AG04449 (cell line): ENCODE measurements at regions not wholly inside any gene's neighbourhood (a gene's known extent, or its start where the extent isn't known, plus 50 kb on each side); places are given as distances from the start of the nearest gene placed in this dataset.

ENCODE experiments used
- CTCF ChIA-PET: fragments of 350-600 bp; formaldehyde crosslinking; extraction: SDS; loops from one replicate; lab custom pipeline; 2021; ENCODE audit warnings: antibody characterized with exemption; lab: Yijun Ruan, JAX
- POLR2A ChIA-PET: fragments of 400-600, 350-600 bp; formaldehyde crosslinking; extraction: SDS; loops from one replicate; lab custom pipeline; 2020; ENCODE audit warnings: antibody characterized with exemption, inconsistent platforms; lab: Yijun Ruan, JAX
- DNase-seq: peaks from one replicate; pipeline ENCODE4 v3.0.0-alpha.2; 2010; ENCODE audit warnings: low read depth, low spot score
- H3K4me3 ChIP-seq: 2 replicates; pipeline ENCODE4 v1.5.1; 2011; ENCODE audit warnings: low read depth, mild to moderate bottlenecking, control low read depth, low read length
- TF ChIP-seq, protein P1 (sequence below): IDR thresholded peaks from one replicate; pipeline ENCODE4 v1.5.1; 2011; ENCODE audit warnings: mild to moderate bottlenecking, moderate library complexity, low read length, control low read depth, inconsistent platforms; ENCODE audit not compliant: insufficient read depth; ENCODE audit errors: missing control alignments

DNA sequence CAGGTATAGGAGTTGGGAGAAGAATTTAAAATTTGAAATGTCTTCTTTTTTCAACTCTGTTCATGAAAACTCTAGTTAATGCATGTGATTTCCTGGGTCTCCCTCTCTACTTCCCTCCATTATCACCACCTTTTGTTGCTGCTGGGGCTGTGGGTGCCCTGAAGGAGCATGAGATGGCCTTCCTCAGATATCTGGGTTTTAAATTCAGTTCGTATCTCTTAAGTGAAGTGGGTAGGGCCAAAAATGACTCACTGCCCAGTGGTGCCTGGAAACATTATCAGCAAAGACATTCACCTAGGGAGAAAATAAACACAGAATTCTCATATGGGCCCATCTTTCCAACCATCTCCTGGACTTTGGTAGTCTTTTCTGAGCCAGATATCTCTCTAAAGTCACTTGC, 234.9 kb upstream of the PLEKHG7 start:
- H3K4me3 ChIP-seq: no peak overlapping the region
- TF ChIP-seq, protein P1, sequence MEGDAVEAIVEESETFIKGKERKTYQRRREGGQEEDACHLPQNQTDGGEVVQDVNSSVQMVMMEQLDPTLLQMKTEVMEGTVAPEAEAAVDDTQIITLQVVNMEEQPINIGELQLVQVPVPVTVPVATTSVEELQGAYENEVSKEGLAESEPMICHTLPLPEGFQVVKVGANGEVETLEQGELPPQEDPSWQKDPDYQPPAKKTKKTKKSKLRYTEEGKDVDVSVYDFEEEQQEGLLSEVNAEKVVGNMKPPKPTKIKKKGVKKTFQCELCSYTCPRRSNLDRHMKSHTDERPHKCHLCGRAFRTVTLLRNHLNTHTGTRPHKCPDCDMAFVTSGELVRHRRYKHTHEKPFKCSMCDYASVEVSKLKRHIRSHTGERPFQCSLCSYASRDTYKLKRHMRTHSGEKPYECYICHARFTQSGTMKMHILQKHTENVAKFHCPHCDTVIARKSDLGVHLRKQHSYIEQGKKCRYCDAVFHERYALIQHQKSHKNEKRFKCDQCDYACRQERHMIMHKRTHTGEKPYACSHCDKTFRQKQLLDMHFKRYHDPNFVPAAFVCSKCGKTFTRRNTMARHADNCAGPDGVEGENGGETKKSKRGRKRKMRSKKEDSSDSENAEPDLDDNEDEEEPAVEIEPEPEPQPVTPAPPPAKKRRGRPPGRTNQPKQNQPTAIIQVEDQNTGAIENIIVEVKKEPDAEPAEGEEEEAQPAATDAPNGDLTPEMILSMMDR: no peak
- ChIA-PET CTCF (no interaction called here), POLR2A (no interaction called here)
- DNase-seq: no peak

DNA sequence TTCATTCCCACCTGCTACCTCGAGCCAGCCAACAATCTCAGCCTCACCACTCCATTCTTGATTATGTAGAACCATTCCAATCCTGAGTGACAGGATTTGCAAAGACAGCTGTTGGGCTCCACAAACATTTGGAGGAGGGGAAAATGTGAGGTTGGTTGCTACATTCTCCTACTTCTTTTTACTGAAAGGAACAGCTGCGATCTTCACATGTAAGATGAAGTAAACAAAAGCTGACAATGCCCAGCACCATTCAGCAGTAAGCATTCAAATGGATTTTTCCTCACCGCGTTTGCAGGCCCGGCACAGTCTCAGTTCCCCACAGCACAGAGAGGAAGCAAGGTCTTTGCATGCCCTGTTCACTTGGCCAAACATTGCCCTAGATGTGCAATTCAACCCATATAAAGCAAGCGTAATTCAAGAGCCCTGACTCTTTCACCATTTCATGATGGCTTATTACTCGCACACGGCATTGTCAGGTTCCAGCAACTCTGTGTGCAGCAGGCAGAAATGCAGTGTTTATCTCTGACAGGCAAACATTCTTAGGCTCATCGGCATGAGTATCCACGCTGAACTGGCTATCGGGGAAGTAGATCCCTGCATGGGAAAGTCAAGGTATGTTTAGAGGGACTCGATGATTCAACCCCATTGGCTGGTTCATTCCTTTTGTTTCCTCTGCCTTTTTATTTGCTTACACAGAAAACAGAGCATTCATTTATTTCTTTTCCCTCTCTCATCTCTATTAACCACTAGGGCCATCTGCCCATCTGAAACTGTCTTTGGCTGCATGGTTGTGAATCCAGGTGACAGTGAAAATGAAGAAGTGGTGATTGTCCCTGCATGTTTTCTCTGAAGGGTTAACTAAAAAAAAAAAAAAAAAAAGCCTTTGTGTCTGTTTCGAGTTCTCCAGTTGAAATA, 236.1 kb upstream of the PLEKHG7 start:
- TF ChIP-seq, protein P1: no peak
- ChIA-PET CTCF (no interaction called here), POLR2A (no interaction called here)
- no peak overlapping the region for H3K4me3 ChIP-seq
- no peak for DNase-seq

DNA sequence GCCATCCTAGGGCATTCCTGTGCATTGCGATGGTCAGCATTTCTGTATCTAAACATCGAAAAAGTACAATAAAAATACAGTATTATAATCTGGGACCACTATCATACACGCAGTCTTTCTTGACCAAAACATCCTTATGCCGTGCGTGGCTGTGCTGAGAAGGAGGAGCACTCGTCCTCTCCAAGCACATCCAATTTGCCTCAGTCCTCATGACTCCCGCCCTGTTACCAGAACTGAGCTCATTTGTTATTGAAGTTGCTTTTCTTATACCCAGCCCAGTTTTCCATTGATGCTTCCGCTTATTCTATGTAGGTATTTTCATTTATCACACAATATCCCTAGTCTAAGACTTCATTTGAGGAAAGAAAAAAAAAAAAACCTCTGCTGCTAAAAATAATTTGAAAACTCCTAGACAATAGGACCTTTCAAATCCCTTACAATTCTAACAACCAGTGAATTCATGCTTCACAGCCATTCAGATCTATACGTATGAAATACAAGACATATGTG, 236.9 kb upstream of the PLEKHG7 start:
- no peak for DNase-seq
- CTCF ChIA-PET: no interaction called here
- no peak overlapping the region for H3K4me3 ChIP-seq
- POLR2A ChIA-PET: no interaction called here
- TF ChIP-seq, protein P1: no peak

DNA sequence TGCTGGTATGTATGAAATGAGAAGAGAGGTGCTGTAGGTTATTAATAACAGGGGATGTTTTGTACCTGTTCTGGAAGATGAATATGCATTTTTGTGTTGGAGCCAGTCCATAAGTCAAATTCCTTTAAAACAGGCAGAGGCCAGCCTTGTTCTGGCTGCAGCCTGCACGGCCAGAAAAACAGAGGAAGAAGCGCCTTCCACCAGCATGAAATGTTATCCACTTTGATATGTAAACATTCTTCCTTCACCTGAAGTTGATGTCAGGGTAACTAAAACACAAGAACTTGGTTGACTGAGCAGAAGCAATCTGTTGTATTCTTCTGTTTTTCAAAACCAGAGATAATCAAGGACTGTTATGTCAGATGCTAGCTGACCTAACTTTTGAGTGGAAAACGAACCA, 237.9 kb upstream of the PLEKHG7 start:
- TF ChIP-seq, protein P1: no peak
- no peak for DNase-seq
- H3K4me3 ChIP-seq: no peak overlapping the region
- CTCF ChIA-PET: no interaction called here
- POLR2A ChIA-PET: no interaction called here

DNA sequence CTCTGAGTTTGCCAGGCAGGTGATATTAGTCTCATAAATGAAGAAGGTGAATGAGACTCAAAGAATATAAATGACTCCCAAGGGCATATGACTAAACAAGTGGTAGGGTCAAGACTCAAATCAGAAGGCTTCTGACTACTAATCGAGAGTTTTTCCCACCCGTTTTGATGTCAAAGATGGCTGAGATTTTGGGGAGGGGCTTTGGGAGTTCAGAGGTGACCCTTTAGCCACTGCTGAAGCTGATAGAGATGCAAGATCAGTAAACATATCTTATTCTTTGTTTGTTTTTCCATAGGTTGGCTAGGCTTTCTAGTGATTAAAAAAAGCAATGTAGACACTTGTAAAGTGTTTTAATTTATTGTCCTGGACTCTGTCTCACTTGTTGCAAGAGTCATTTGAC, 239.6 kb upstream of the PLEKHG7 start:
- ChIA-PET CTCF (no interaction called here), POLR2A (no interaction called here)
- TF ChIP-seq, protein P1: no peak

DNA sequence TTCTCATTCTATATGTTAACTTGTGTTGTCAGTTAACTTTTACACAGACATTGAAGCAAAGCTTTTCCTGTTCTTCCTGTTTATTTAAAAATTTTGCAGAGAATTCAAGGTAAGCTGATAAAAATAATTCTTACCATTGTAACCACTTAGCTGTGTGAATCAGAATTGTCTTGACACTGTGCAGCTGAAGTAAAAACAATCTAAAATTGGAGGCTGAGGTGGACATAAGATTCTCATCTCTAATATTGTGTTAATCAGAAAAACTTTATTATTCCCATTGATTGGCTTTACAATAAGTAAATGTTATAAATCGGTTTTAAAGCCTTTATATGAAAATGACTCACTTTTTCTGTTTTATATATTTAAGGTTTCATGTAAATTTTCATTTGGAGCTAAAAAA, 240.3 kb upstream of the PLEKHG7 start:
- ChIA-PET POLR2A (no interaction called here), CTCF (no interaction called here)
- TF ChIP-seq, protein P1: no peak
- DNase-seq: no peak
- no peak overlapping the region for H3K4me3 ChIP-seq

More for the DNA sequence above, 239.6 kb upstream of the PLEKHG7 start:
- no peak for DNase-seq
- no peak overlapping the region for H3K4me3 ChIP-seq
